H1 (cell line): ENCODE measurements at regions not wholly inside any gene's neighbourhood (a gene's known extent, or its start where the extent isn't known, plus 50 kb on each side); places are given as distances from the start of the nearest gene placed in this dataset.

ENCODE experiments used
- CTCF ChIA-PET: fragments of 300-600 bp; sonication (Branson Sonifier 250); formaldehyde crosslinking; loops from one replicate; lab custom pipeline; 2021; ENCODE audit not compliant: partially characterized antibody; lab: Charles Lee
- POLR2A ChIA-PET: fragments of 300-600 bp; sonication (Branson Sonifier 250); formaldehyde crosslinking; loops from one replicate; lab custom pipeline; 2021; ENCODE audit warnings: inconsistent platforms; ENCODE audit not compliant: partially characterized antibody; lab: Charles Lee
- DNase-seq, 2 experiments: peaks; one replicate each; pipeline versions ENCODE4 v3.0.0 to v3.0.0-alpha.2; 2010 to 2022; ENCODE audit warnings: low spot score in 2 of 2, low read depth in 1 of 2, mixed read lengths in 1 of 2
- FAIRE-seq: peaks from 2 replicates; lab custom pipeline; 2011; peaks lifted over from hg19 to GRCh38; lab: Jason Lieb, UNC
- H2AFZ ChIP-seq: 2 replicates; pipeline ENCODE4 v1.8.1; 2012; ENCODE audit warnings: low read length, inconsistent platforms
- H2AK5ac ChIP-seq: 2 replicates; pipeline ENCODE4 v1.6.1; 2013; ENCODE audit warnings: low read depth, low read length
- H2BK120ac ChIP-seq: replicated peaks from 2 replicates; pipeline ENCODE3; 2013; ENCODE audit warnings: low read depth, low read length, inconsistent platforms
- H2BK12ac ChIP-seq: 2 replicates; pipeline ENCODE4 v1.6.1; 2013; ENCODE audit warnings: low read depth, low read length
- H2BK15ac ChIP-seq: 2 replicates; pipeline ENCODE4 v1.6.1; 2013; ENCODE audit warnings: low read length
- H2BK20ac ChIP-seq: 2 replicates; pipeline ENCODE4 v1.6.1; 2013; ENCODE audit warnings: low read length
- H2BK5ac ChIP-seq: 2 replicates; pipeline ENCODE4 v1.6.1; 2013; ENCODE audit warnings: low read depth, low read length
- H3K14ac ChIP-seq: 2 replicates; pipeline ENCODE4 v1.6.1; 2013; ENCODE audit warnings: inconsistent platforms; ENCODE audit not compliant: insufficient read length
- H3K18ac ChIP-seq: 2 replicates; pipeline ENCODE4 v1.6.1; 2013; ENCODE audit warnings: low read length; ENCODE audit errors: extremely low read depth
- H3K23ac ChIP-seq: 2 replicates; pipeline ENCODE4 v1.6.1; 2013; ENCODE audit warnings: inconsistent platforms; ENCODE audit not compliant: insufficient read length
- H3K23me2 ChIP-seq: 2 replicates; pipeline ENCODE4 v1.6.1; 2013; ENCODE audit warnings: low read depth, low read length
- H3K27ac ChIP-seq: 2 replicates; pipeline ENCODE4 v1.6.1; 2011; ENCODE audit warnings: low read depth, low read length, inconsistent platforms
- H3K27me3 ChIP-seq, 4 experiments: replicated peaks in 1 of 4; 1 replicate in 1 of 4; 2 replicates in 3 of 4; pipeline versions ENCODE4 v1.6.1 to v1.8.1; 2011 to 2013; ENCODE audit warnings: low read length in 3 of 4, mild to moderate bottlenecking in 3 of 4, inconsistent platforms in 2 of 4, mixed read lengths in 2 of 4, moderate library complexity in 1 of 4; ENCODE audit not compliant: control insufficient read depth in 3 of 4, insufficient read depth in 3 of 4; ENCODE audit errors: extremely low read depth in 1 of 4
- H3K36me3 ChIP-seq, 4 experiments: 2 replicates each; pipeline versions ENCODE4 v1.6.1 to v1.8.1; 2011 to 2013; ENCODE audit warnings: mild to moderate bottlenecking in 4 of 4, low read length in 3 of 4, moderate library complexity in 2 of 4, control low read depth in 1 of 4, inconsistent platforms in 1 of 4; ENCODE audit not compliant: insufficient read depth in 4 of 4, control insufficient read depth in 2 of 4
- H3K4ac ChIP-seq: replicated peaks from 2 replicates; pipeline ENCODE3; 2013; ENCODE audit warnings: low read length, low read depth, mixed read lengths, inconsistent platforms; ENCODE audit not compliant: insufficient read length
- H3K4me1 ChIP-seq, 4 experiments: replicated peaks in 1 of 4; 1 replicate in 1 of 4; 2 replicates in 3 of 4; pipeline versions ENCODE4 v1.6.1 to v1.8.1; 2011 to 2013; ENCODE audit warnings: low read length in 3 of 4, inconsistent platforms in 2 of 4, mixed read lengths in 1 of 4; ENCODE audit not compliant: insufficient read depth in 4 of 4, control insufficient read depth in 3 of 4
- H3K4me2 ChIP-seq, 2 experiments: 2 replicates each; pipeline versions ENCODE4 v1.6.1 to v1.8.1; 2011 to 2013; ENCODE audit warnings: low read depth in 2 of 2, low read length in 2 of 2, control low read depth in 1 of 2, inconsistent platforms in 1 of 2, mild to moderate bottlenecking in 1 of 2; ENCODE audit not compliant: insufficient read depth in 1 of 2
- H3K4me3 ChIP-seq, 4 experiments: fragments of 200-600, 300-600 bp in 1 of 4; sonication (generic), shearing (Covaris generic), sonication (Bioruptor Twin) in 1 of 4; 2 replicates each; pipeline versions ENCODE4 v1.5.1 to v1.8.1; 2011 to 2016; ENCODE audit warnings: low read length in 4 of 4, low read depth in 3 of 4, control low read depth in 2 of 4, inconsistent platforms in 2 of 4, mild to moderate bottlenecking in 2 of 4, mixed read lengths in 1 of 4, moderate library complexity in 1 of 4; ENCODE audit not compliant: insufficient read depth in 2 of 4; ENCODE audit errors: extremely low read depth in 1 of 4
- H3K56ac ChIP-seq: replicated peaks from 2 replicates; pipeline ENCODE3; 2013; ENCODE audit warnings: low read depth, mild to moderate bottlenecking, mixed read lengths, low read length, inconsistent platforms; ENCODE audit not compliant: insufficient read length
- H3K79me1 ChIP-seq: 2 replicates; pipeline ENCODE4 v1.6.1; 2013; ENCODE audit warnings: low read depth, low read length, control low read depth
- H3K79me2 ChIP-seq, 2 experiments: 2 replicates each; pipeline versions ENCODE4 v1.6.1 to v1.8.1; 2012 to 2013; ENCODE audit warnings: low read length in 2 of 2, mild to moderate bottlenecking in 2 of 2, inconsistent platforms in 1 of 2; ENCODE audit not compliant: insufficient read depth in 2 of 2, control insufficient read depth in 1 of 2
- H3K9ac ChIP-seq, 4 experiments: replicated peaks in 1 of 4; 1 replicate in 1 of 4; 2 replicates in 3 of 4; pipeline versions ENCODE4 v1.6.1 to v1.8.1; 2011 to 2013; ENCODE audit warnings: low read depth in 3 of 4, low read length in 3 of 4, control low read depth in 2 of 4, mild to moderate bottlenecking in 2 of 4, moderate library complexity in 2 of 4, inconsistent platforms in 1 of 4; ENCODE audit errors: extremely low read depth in 1 of 4
- H3K9me3 ChIP-seq, 2 experiments: 2 replicates each; pipeline versions ENCODE4 v1.6.1 to v1.8.1; 2012 to 2013; ENCODE audit warnings: mild to moderate bottlenecking in 2 of 2, moderate library complexity in 2 of 2, control low read depth in 1 of 2, inconsistent platforms in 1 of 2, low read depth in 1 of 2, low read length in 1 of 2, mixed read lengths in 1 of 2; ENCODE audit not compliant: insufficient read depth in 2 of 2
- H4K20me1 ChIP-seq, 2 experiments: replicated peaks in 1 of 2; 2 replicates each; pipeline versions ENCODE3 to v1.8.1; 2011 to 2013; ENCODE audit warnings: inconsistent platforms in 2 of 2, low read length in 2 of 2, mild to moderate bottlenecking in 1 of 2; ENCODE audit not compliant: insufficient read depth in 2 of 2, control insufficient read depth in 1 of 2
- H4K5ac ChIP-seq: 2 replicates; pipeline ENCODE4 v1.6.1; 2013; ENCODE audit warnings: low read length, low read depth, mixed read lengths, inconsistent platforms; ENCODE audit not compliant: insufficient read length
- H4K8ac ChIP-seq: 2 replicates; pipeline ENCODE4 v1.8.0; 2013; ENCODE audit warnings: mild to moderate bottlenecking, moderate library complexity, low read length, inconsistent platforms; ENCODE audit not compliant: insufficient read depth; ENCODE audit errors: extremely low read depth
- H4K91ac ChIP-seq: replicated peaks from 2 replicates; pipeline ENCODE3; 2013; ENCODE audit warnings: low read length, mixed read lengths, inconsistent platforms; ENCODE audit not compliant: insufficient read length
- CHD1 ChIP-seq: IDR thresholded peaks from 2 replicates; pipeline ENCODE4 v1.6.1; 2012; ENCODE audit warnings: low read depth, low read length, improper control_type of control experiment
- HDAC6 ChIP-seq: IDR thresholded peaks from one replicate; pipeline ENCODE4 v1.7.1; 2012; ENCODE audit warnings: low read depth, mild to moderate bottlenecking, inconsistent platforms, low read length, moderate library complexity
- MAX ChIP-seq: IDR thresholded peaks from 2 replicates; pipeline ENCODE4 v1.6.1; 2012; ENCODE audit warnings: inconsistent platforms
- POU5F1 ChIP-seq: IDR thresholded peaks from 2 replicates; pipeline ENCODE4 v1.6.1; 2011; ENCODE audit warnings: low read depth, mild to moderate bottlenecking, low read length, moderate library complexity
- WGBS, 2 experiments: shearing (Covaris generic) in 1 of 2; methylation state at CpG; one replicate each; pipeline versions ENCODE4 v1.1.6 to v1.1.7; 2013 to 2015; ENCODE audit warnings: low lambda C conversion rate in 2 of 2, mixed read lengths in 2 of 2, inconsistent platforms in 1 of 2, low coverage in 1 of 2, missing lambda C conversion rate in 1 of 2; ENCODE audit not compliant: insufficient replicate concordance in 2 of 2, insufficient coverage in 1 of 2, insufficient read length in 1 of 2; ENCODE audit errors: extremely low coverage in 1 of 2, missing lambda C conversion rate in 1 of 2; 5-methylcytosine and 5-hydroxymethylcytosine counted together

GRCh38 chr22:48897645-48898370 is 929.9 kb downstream of the BRD1 start:
- Histone ChIP-seq H4K20me1 (no peaks in the 10 kb centered on the region), H2AFZ (no peak overlapping the region), H3K4me3 (no peak overlapping the region), H3K23ac (no peak overlapping the region), H2BK15ac (no peak overlapping the region), H3K9ac (no peak overlapping the region), H2BK12ac (no peak overlapping the region), H2BK20ac (no peak overlapping the region), H3K18ac (no peak overlapping the region), H4K91ac (no peak overlapping the region), H3K14ac (no peak overlapping the region), H3K4me2 (no peak overlapping the region), H3K23me2 (no peaks in the 10 kb centered on the region), H2AK5ac (no peak overlapping the region), H3K4ac (no peak overlapping the region), H4K5ac (no peak overlapping the region), H2BK120ac (no peak overlapping the region), H3K79me2 (no peaks in the 10 kb centered on the region), H3K4me1 (no peaks in the 10 kb centered on the region), H3K9me3 (no peaks in the 10 kb centered on the region), H4K8ac (no peak overlapping the region), H2BK5ac (no peak overlapping the region), H3K27me3 (no peaks in the 10 kb centered on the region; a peak in 2 of 7 replicates), H3K79me1 (no peaks in the 10 kb centered on the region), H3K56ac (no peak overlapping the region), H3K27ac (no peak overlapping the region), H3K36me3 (no peaks in the 10 kb centered on the region)
- POLR2A ChIA-PET: no interaction called here
- 96% methylated on average over 14 of the region's 14 CpGs; no CpG with 5 or more reads in 1 of the 2 experiments for WGBS, 2 experiments
- no peak for FAIRE-seq
- CTCF ChIA-PET: no interaction called here
- DNase-seq: no peak
- TF ChIP-seq MAX: no peak
- TF ChIP-seq CHD1: no peak
- TF ChIP-seq POU5F1: no peak
- TF ChIP-seq HDAC6: no peak
